ENCODE measurements at regions not wholly inside any gene's neighbourhood (a gene's known extent, or its start where the extent isn't known, plus 50 kb on each side); places are given as distances from the start of the nearest gene placed in this dataset.

DNA sequence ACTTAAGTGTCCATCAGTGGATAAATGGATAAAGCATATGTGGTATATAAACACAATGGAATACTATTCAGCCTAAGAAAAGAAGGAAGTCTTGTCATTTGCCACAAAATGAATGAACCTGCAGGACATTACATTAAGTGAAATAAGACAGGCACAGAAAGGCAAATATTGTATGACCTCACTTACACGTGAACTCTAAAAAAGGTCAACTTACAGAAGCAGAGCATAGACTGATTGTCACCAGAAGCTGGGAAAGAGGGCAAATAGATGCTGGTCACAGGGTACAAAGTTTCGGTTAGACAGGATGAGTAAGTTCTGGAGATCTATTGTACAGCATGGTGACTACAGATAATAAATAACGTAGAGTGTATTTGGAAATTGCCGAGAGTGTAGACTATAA lies 247.7 kb downstream of the RAB28 start:
- Histone ChIP-seq H3K4me3 (IDR thresholded peaks at IDR 0.05; ENCODE audit: insufficient read depth, low read depth, low read length) (no peak overlapping the region), H3K27me3 (ENCODE audit: insufficient read depth, low read depth) (no peaks in the 10 kb centered on the region), H3K4me2 (no peak overlapping the region), H3K9ac (no peak overlapping the region), H4K20me1 (ENCODE audit: insufficient read depth) (no peaks in the 10 kb centered on the region), H3K4me1 (ENCODE audit: low read depth, poor library complexity, severe bottlenecking) (no peaks in the 10 kb centered on the region), H2AFZ (ENCODE audit: low read depth) (no peak overlapping the region), H3K79me2 (ENCODE audit: insufficient read depth, low read depth) (no peaks in the 10 kb centered on the region), H3K27ac (no peak overlapping the region), H3K36me3 (ENCODE audit: insufficient read depth) (no peaks in the 10 kb centered on the region)
- TF ChIP-seq, protein P1, sequence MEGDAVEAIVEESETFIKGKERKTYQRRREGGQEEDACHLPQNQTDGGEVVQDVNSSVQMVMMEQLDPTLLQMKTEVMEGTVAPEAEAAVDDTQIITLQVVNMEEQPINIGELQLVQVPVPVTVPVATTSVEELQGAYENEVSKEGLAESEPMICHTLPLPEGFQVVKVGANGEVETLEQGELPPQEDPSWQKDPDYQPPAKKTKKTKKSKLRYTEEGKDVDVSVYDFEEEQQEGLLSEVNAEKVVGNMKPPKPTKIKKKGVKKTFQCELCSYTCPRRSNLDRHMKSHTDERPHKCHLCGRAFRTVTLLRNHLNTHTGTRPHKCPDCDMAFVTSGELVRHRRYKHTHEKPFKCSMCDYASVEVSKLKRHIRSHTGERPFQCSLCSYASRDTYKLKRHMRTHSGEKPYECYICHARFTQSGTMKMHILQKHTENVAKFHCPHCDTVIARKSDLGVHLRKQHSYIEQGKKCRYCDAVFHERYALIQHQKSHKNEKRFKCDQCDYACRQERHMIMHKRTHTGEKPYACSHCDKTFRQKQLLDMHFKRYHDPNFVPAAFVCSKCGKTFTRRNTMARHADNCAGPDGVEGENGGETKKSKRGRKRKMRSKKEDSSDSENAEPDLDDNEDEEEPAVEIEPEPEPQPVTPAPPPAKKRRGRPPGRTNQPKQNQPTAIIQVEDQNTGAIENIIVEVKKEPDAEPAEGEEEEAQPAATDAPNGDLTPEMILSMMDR (conservative IDR thresholded peaks at IDR 0.05; ENCODE audit: low read depth, low read length) = no peak

DNA sequence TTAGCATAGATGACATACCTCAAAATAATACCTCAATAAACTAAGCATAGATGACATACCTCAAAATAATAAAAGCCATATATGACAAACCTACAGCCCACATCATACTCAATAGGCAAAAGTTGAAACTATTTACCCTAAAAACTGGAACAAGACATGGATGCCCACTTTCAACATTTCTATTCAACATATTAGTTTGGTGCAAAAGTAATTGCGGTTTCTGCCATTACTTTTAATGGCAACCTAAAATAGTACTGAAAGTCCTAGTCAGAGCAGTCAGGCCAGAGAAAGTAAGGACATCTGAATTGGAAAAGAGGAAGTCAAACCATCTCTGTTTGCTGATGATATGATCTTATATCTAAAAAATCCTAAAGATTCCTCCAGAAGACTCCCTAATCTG lies 250.4 kb downstream of the RAB28 start:
- Histone ChIP-seq H4K20me1 (ENCODE audit: insufficient read depth) (no peaks in the 10 kb centered on the region), H3K79me2 (ENCODE audit: insufficient read depth, low read depth) (no peaks in the 10 kb centered on the region), H3K36me3 (ENCODE audit: insufficient read depth) (no peaks in the 10 kb centered on the region), H3K4me3 (IDR thresholded peaks at IDR 0.05; ENCODE audit: insufficient read depth, low read depth, low read length) (no peak overlapping the region), H3K27ac (no peak overlapping the region), H3K4me2 (no peak overlapping the region), H3K27me3 (ENCODE audit: insufficient read depth, low read depth) (no peaks in the 10 kb centered on the region), H3K4me1 (ENCODE audit: low read depth, poor library complexity, severe bottlenecking) (no peaks in the 10 kb centered on the region), H3K9ac (no peak overlapping the region), H2AFZ (ENCODE audit: low read depth) (no peak overlapping the region)
- TF ChIP-seq, protein P1 (conservative IDR thresholded peaks at IDR 0.05; ENCODE audit: low read depth, low read length) = no peak

DNA sequence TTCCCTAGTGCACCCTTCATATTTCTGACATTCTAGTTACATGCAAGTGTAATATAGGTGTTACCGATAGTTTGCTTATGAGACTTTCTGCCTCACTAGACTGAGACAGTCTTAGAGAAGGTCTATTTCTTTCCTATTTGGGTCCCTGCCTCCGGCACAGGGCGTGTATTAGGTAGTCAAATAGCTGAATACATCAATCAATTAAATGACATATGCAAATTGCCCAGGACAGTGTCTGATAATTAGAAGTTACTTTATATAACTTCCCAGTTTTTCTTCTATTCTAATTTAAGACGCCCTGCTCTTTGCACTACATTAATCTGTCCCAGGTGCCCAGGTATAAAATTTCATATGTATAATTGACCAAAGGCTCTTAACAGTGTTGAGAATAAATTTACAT lies 264.2 kb downstream of the RAB28 start:
- no peak overlapping the region for H3K9ac ChIP-seq
- no peaks in the 10 kb centered on the region for H3K79me2 ChIP-seq (ENCODE audit: insufficient read depth, low read depth)
- H3K4me3 ChIP-seq (IDR thresholded peaks at IDR 0.05; ENCODE audit: insufficient read depth, low read depth, low read length) = no peak overlapping the region
- H3K36me3 ChIP-seq (ENCODE audit: insufficient read depth) = no peaks in the 10 kb centered on the region
- no peaks in the 10 kb centered on the region for H3K4me1 ChIP-seq (ENCODE audit: low read depth, poor library complexity, severe bottlenecking)
- H4K20me1 ChIP-seq (ENCODE audit: insufficient read depth) = no peaks in the 10 kb centered on the region
- no peaks in the 10 kb centered on the region for H3K27me3 ChIP-seq (ENCODE audit: insufficient read depth, low read depth)
- H2AFZ ChIP-seq (ENCODE audit: low read depth) = no peak overlapping the region
- H3K4me2 ChIP-seq = no peak overlapping the region
- TF ChIP-seq, protein P1 (conservative IDR thresholded peaks at IDR 0.05; ENCODE audit: low read depth, low read length) = no peak
- no peak overlapping the region for H3K27ac ChIP-seq

DNA sequence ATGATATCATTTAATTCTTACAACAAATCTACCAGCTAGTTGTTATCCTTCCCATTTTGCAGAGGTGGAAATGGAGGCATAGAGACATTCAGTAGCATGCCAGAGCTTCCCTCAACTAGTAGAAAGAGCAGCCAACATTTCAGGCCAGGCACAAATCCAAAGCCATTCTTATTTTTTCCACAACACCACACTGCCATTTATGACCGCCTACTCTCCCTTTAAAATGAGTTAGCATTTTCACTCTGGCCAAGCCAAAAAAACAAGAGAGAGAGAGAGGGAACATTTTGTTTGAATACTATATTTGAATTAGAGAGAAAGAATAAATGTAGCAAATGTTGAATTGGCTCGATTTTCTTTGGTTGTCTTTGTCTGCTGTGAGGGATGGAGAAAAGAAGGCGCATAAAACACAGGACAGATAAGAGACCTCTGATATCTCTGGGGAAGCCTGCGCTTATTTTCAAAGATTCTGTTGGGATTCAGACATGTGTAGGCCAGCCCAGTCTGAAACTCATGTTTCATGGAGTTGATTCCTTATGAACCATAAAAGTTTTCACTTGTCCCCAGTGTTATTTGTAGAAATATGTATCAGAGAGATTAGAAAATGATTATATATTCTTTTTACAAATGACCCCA lies 265.7 kb downstream of the RAB28 start:
- no peaks in the 10 kb centered on the region for H4K20me1 ChIP-seq (ENCODE audit: insufficient read depth)
- no peak overlapping the region for H3K9ac ChIP-seq
- no peaks in the 10 kb centered on the region for H3K79me2 ChIP-seq (ENCODE audit: insufficient read depth, low read depth)
- no peaks in the 10 kb centered on the region for H3K36me3 ChIP-seq (ENCODE audit: insufficient read depth)
- H3K27ac ChIP-seq = no peak overlapping the region
- H3K4me1 ChIP-seq (ENCODE audit: low read depth, poor library complexity, severe bottlenecking) = no peaks in the 10 kb centered on the region
- no peaks in the 10 kb centered on the region for H3K27me3 ChIP-seq (ENCODE audit: insufficient read depth, low read depth)
- TF ChIP-seq, protein P1 (conservative IDR thresholded peaks at IDR 0.05; ENCODE audit: low read depth, low read length) = no peak
- no peak overlapping the region for H3K4me3 ChIP-seq (IDR thresholded peaks at IDR 0.05; ENCODE audit: insufficient read depth, low read depth, low read length)
- no peak overlapping the region for H2AFZ ChIP-seq (ENCODE audit: low read depth)
- H3K4me2 ChIP-seq = no peak overlapping the region

All from KMS-11 (cell line).